Cortex of kidney (tissue), 1 donor: ENCODE measurements at regions not wholly inside any gene's neighbourhood (a gene's known extent, or its start where the extent isn't known, plus 50 kb on each side); places are given as distances from the start of the nearest gene placed in this dataset.

Experiments
- DNase-seq: peaks from one replicate; lab custom pipeline; 2025; lab: John Stamatoyannopoulos, UW

- no peak for DNase-seq
Observed at GRCh38 chr5:56515011-56515410, 281.9 kb upstream of the ANKRD55 start.

GRCh38 chr5:56514245-56514644 is 281.1 kb upstream of the ANKRD55 start:
- DNase-seq, result no peak

GRCh38 chr5:56513141-56513540 is 280.0 kb upstream of the ANKRD55 start:
- no peak for DNase-seq

GRCh38 chr5:56512313-56512996 is 279.3 kb upstream of the ANKRD55 start:
- DNase-seq, result no peak

- no peak for DNase-seq
Observed at GRCh38 chr5:56511326-56511841, 278.3 kb upstream of the ANKRD55 start.

GRCh38 chr5:56508249-56508648 is 275.1 kb upstream of the ANKRD55 start:
- DNase-seq, result no peak

GRCh38 chr5:56507351-56507930 is 274.3 kb upstream of the ANKRD55 start:
- no peak for DNase-seq

- no peak for DNase-seq
Observed at GRCh38 chr5:56506211-56506965, 273.3 kb upstream of the ANKRD55 start.

- DNase-seq, result no peak
Observed at GRCh38 chr5:56503929-56504328, 270.8 kb upstream of the ANKRD55 start.

- no peak for DNase-seq
Observed at GRCh38 chr5:56501781-56502557, 268.8 kb upstream of the ANKRD55 start.

GRCh38 chr5:56499901-56500300 is 266.8 kb upstream of the ANKRD55 start:
- no peak for DNase-seq

GRCh38 chr5:56499491-56499890 is 266.4 kb upstream of the ANKRD55 start:
- DNase-seq, result no peak

- DNase-seq, result no peak
Observed at GRCh38 chr5:56498759-56499395, 265.7 kb upstream of the ANKRD55 start.

- no peak for DNase-seq
Observed at GRCh38 chr5:56496581-56497063, 263.5 kb upstream of the ANKRD55 start.

- no peak for DNase-seq
Observed at GRCh38 chr5:56494300-56494731, 261.2 kb upstream of the ANKRD55 start.

- DNase-seq, result no peak
Observed at GRCh38 chr5:56493766-56494165, 260.6 kb upstream of the ANKRD55 start.

- no peak for DNase-seq
Observed at GRCh38 chr5:56493308-56493707, 260.2 kb upstream of the ANKRD55 start.

- DNase-seq, result no peak
Observed at GRCh38 chr5:56492812-56493211, 259.7 kb upstream of the ANKRD55 start.

GRCh38 chr5:56490971-56491468 is 257.9 kb upstream of the ANKRD55 start:
- no peak for DNase-seq

- no peak for DNase-seq
Observed at GRCh38 chr5:56489272-56489671, 256.1 kb upstream of the ANKRD55 start.

GRCh38 chr5:56487528-56488115 is 254.5 kb upstream of the ANKRD55 start:
- no peak for DNase-seq
